ENCODE measurements at regions not wholly inside any gene's neighbourhood (a gene's known extent, or its start where the extent isn't known, plus 50 kb on each side); places are given as distances from the start of the nearest gene placed in this dataset.

DNA sequence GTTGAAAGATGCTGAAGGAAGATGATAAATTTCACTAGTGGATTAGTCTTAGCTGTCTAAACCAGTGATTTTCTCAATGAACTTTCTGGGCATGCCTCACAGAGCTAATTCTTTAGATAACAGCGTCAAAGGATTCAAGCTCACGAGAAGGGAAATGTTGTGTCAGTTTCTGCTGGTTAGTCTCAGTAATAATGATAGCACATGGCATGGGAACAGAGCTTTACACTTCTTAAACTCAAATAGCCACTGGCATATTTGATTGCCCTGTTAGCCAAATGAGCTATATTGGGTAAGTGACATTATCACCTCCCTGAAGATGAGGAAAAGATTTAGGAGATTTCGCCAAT is 139.3 kb upstream of the NR3C1 start:
- TF ChIP-seq, protein P1, sequence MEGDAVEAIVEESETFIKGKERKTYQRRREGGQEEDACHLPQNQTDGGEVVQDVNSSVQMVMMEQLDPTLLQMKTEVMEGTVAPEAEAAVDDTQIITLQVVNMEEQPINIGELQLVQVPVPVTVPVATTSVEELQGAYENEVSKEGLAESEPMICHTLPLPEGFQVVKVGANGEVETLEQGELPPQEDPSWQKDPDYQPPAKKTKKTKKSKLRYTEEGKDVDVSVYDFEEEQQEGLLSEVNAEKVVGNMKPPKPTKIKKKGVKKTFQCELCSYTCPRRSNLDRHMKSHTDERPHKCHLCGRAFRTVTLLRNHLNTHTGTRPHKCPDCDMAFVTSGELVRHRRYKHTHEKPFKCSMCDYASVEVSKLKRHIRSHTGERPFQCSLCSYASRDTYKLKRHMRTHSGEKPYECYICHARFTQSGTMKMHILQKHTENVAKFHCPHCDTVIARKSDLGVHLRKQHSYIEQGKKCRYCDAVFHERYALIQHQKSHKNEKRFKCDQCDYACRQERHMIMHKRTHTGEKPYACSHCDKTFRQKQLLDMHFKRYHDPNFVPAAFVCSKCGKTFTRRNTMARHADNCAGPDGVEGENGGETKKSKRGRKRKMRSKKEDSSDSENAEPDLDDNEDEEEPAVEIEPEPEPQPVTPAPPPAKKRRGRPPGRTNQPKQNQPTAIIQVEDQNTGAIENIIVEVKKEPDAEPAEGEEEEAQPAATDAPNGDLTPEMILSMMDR (IDR thresholded peaks at IDR 0.05; ENCODE audit: control extremely low read depth in 1 of 3, insufficient read depth in 1 of 3, low read depth in 1 of 3, low read length in 3 of 3) = no peak
- TF ChIP-seq CREB1 (IDR thresholded peaks at IDR 0.05) (no peak), CEBPB (IDR thresholded peaks at IDR 0.05; ENCODE audit: low read depth, low read length) (no peak), RNF2 (IDR thresholded peaks at IDR 0.05; ENCODE audit: borderline replicate concordance, low read depth, low read length, missing control alignments, poor library complexity, severe bottlenecking) (no peak), CHD1 (IDR thresholded peaks at IDR 0.05; ENCODE audit: low read depth, low read length) (no peak), POLR2AphosphoS5 (IDR thresholded peaks at IDR 0.05; ENCODE audit: low read depth, low read length) (no peak), SIN3A (conservative IDR thresholded peaks at IDR 0.05 in 1 of 2, IDR thresholded peaks at IDR 0.05 in 1 of 2; ENCODE audit: low read depth in 1 of 2, low read length in 2 of 2) (no peak), POLR2A (IDR thresholded peaks at IDR 0.05; ENCODE audit: control extremely low read depth in 1 of 2, low read depth in 2 of 2, low read length in 2 of 2) (no peak), RFX5 (IDR thresholded peaks at IDR 0.05; ENCODE audit: borderline replicate concordance, low read depth, low read length) (no peak), CBX5 (IDR thresholded peaks at IDR 0.05; ENCODE audit: low read depth, low read length) (no peak)
- TF ChIP-seq, protein P2, sequence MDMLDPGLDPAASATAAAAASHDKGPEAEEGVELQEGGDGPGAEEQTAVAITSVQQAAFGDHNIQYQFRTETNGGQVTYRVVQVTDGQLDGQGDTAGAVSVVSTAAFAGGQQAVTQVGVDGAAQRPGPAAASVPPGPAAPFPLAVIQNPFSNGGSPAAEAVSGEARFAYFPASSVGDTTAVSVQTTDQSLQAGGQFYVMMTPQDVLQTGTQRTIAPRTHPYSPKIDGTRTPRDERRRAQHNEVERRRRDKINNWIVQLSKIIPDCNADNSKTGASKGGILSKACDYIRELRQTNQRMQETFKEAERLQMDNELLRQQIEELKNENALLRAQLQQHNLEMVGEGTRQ (IDR thresholded peaks at IDR 0.05; ENCODE audit: low read length) = no peak
